ENCODE measurements at regions not wholly inside any gene's neighbourhood (a gene's known extent, or its start where the extent isn't known, plus 50 kb on each side); places are given as distances from the start of the nearest gene placed in this dataset.

DNA sequence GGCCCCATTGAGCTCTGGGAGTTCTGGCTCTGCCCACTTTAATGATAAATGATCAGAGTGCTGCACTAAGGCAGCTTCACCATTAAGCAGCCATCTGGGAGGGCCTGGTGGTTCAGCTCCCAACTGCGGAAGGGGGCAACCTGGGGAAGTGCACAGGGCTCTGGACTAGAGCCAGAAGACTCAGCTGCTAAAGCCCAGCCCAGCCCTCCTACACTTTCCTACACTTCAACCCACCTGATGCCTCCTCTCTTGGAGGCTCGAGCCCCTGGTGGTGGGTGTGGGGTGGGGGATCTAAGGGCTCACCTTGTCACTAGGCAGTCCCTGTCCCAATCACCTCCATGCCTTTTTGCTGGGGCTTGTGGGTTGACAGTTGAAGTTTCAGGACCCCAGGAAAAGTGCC lies 60.6 kb upstream of the ANTXRL start:
- intact Hi-C loops (cut with micrococcal nuclease), result no loop called here
- Mint-ChIP-seq H3K4me3 (ENCODE audit: low read depth) (no peak overlapping the region), H3K36me3 (ENCODE audit: low read depth) (peaks cover 9% of the 10 kb centered on the region), H3K9me3 (peaks cover 6% of the 10 kb centered on the region), H3K4me1 (ENCODE audit: low read depth) (peaks cover 5% of the 10 kb centered on the region), H3K27me3 (ENCODE audit: low read depth) (no peaks in the 10 kb centered on the region), H3K27ac (no peak overlapping the region)
- DNase-seq (ENCODE audit: low spot score), result no peak

DNA sequence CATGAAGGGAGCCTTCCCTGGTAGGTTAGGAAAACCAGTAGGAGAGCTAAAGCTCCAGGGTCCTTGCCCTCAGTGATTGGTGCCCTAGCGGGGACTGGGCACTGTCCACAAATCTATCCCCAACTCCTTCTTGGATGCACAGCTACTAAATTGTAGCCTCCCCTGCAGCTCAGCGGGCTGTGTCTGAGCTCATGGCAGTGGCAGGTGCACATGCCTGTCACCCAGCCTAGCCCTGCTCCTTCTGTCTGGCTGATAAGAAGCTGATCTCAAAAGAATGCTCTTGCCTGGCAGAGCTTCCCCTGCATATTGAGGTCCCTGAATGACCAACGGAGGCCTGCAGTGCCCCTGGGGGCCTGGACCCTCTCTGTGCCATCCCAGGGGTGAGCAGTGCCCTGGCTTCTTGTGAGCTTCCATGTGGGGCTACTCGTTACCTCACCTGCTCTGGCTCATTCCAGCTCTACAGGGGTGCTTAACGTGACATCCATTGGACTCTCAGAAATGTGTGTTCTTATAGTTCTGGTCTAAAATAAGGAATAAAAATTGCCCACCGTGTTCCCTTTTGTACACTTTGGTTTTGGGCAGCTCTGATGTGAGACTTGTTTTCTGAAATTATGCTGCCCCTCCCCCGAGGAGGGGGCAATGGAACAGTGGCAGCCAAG lies 59.8 kb upstream of the ANTXRL start:
- no peaks in the 10 kb centered on the region for H3K27me3 Mint-ChIP-seq (ENCODE audit: low read depth)
- no peak overlapping the region for H3K27ac Mint-ChIP-seq
- peak; percentile 4 for DNase-seq (ENCODE audit: low spot score)
- intact Hi-C loops (cut with micrococcal nuclease), result no loop called here
- peaks cover 11% of the 10 kb centered on the region for H3K36me3 Mint-ChIP-seq (ENCODE audit: low read depth)
- H3K4me1 Mint-ChIP-seq (ENCODE audit: low read depth), result peaks cover 5% of the 10 kb centered on the region
- peaks cover 6% of the 10 kb centered on the region for H3K9me3 Mint-ChIP-seq
- no peak overlapping the region for H3K4me3 Mint-ChIP-seq (ENCODE audit: low read depth)

DNA sequence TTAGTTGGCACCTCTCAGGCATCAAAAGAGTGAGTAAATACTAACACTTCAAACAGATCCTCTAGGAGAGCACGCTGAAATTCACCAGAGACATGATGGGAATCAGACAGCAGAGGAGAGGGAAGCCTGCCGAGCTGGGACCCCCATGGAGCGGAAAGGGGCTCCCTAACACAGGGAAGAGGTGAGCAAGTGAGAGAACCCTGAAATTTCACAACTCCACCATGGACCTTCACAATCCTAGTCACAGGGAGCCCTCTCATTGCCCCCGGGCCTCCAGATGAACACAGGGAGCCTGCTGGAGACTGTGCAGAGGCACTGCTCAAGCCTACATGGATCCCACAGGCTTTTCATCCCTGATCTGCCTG lies 59.2 kb upstream of the ANTXRL start:
- Mint-ChIP-seq H3K4me3 (ENCODE audit: low read depth) (no peak overlapping the region), H3K27ac (no peak overlapping the region), H3K27me3 (ENCODE audit: low read depth) (no peaks in the 10 kb centered on the region), H3K9me3 (peaks cover 6% of the 10 kb centered on the region), H3K36me3 (ENCODE audit: low read depth) (peaks cover 11% of the 10 kb centered on the region), H3K4me1 (ENCODE audit: low read depth) (peaks cover 5% of the 10 kb centered on the region)
- no peak for DNase-seq (ENCODE audit: low spot score)
- intact Hi-C loops (cut with micrococcal nuclease), result no loop called here

DNA sequence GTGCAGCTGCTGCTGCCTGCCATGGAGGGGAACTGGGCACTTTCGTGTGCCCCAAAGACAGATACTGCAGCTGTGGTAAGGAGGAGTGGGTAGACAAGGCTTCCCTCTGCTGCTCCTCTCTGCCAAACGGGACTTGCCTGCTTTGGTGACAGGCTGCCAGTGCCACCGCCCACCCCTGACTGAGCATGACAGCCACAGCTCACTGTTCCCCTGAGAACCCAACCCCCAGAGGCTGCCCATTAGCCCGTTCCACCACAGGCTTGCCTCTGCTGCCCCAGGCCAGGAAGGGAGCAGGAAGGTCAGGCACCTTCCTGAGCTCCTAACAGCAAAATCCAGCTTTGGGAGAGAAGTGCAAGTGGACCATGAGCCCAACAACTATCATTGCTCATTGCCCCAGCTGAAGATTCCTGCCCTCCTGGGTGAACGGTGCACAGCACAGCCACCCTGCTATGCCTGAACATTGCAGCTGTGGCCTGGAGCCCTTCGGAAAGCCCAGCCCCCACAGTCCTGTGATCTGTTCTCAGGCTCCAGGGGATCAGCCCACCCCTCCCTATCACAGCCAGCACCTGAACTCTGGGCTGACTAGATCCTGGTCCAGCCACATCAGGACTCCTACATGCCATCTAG lies 58.7 kb upstream of the ANTXRL start:
- DNase-seq (ENCODE audit: low spot score), result no peak
- Mint-ChIP-seq H3K4me1 (ENCODE audit: low read depth) (peaks cover 5% of the 10 kb centered on the region), H3K36me3 (ENCODE audit: low read depth) (peaks cover 11% of the 10 kb centered on the region), H3K9me3 (peaks cover 6% of the 10 kb centered on the region), H3K27me3 (ENCODE audit: low read depth) (no peaks in the 10 kb centered on the region), H3K27ac (no peak overlapping the region), H3K4me3 (ENCODE audit: low read depth) (no peak overlapping the region)
- intact Hi-C loops (cut with micrococcal nuclease), result no loop called here

DNA sequence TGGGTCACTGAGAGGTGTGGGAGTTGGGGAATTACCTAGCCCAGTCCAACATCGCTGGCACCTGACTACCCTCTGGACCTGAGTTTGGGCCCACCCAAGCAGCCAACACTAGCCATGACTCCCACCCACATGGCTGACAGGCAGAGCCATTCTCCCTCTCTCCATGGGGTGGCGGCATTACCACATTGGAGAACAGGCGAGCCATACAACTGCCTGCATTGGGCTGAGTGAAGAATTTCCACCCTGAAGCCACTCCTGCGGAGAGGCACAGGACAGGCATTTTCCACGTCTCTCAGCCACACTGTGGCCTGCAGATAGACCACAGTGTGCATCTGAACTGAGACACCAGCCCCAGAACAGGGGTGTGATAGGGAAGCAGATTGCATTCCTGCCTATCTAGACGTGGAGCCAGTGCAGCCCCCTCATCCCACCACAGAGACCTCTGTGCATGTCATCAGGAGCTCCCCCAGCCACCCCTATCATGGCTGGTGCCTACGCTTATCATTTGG lies 58.2 kb upstream of the ANTXRL start:
- DNase-seq (ENCODE audit: low spot score), result peak; percentile 28
- intact Hi-C loops (cut with micrococcal nuclease), result no loop called here
- H3K27ac Mint-ChIP-seq, result no peak overlapping the region
- no peak overlapping the region for H3K4me3 Mint-ChIP-seq (ENCODE audit: low read depth)
- H3K4me1 Mint-ChIP-seq (ENCODE audit: low read depth), result peaks cover 5% of the 10 kb centered on the region
- H3K9me3 Mint-ChIP-seq, result peaks cover 6% of the 10 kb centered on the region
- no peaks in the 10 kb centered on the region for H3K27me3 Mint-ChIP-seq (ENCODE audit: low read depth)
- peaks cover 11% of the 10 kb centered on the region for H3K36me3 Mint-ChIP-seq (ENCODE audit: low read depth)

DNA sequence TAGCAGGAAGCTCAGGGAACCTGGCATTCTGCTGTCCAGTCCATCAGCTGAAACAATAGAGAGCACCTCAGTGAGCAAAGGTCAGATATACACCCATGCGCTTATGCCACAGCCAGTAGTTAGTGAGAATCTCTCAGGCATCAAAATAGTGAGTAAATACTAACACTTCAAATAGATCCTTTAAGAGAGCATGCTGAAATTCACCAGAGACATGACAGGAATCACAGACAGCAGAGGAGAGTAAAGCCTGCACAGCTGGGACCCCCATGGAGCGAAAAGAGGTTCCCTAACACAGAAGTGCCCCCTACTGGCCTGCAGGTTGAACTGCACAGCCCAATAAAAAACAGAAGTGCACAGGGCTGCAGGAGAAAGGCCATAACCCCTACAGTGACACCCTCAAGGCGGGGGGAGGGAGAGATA lies 57.6 kb upstream of the ANTXRL start:
- intact Hi-C loops (cut with micrococcal nuclease), result no loop called here
- DNase-seq (ENCODE audit: low spot score), result no peak
- H3K27me3 Mint-ChIP-seq (ENCODE audit: low read depth), result no peaks in the 10 kb centered on the region
- H3K4me1 Mint-ChIP-seq (ENCODE audit: low read depth), result peaks cover 5% of the 10 kb centered on the region
- no peak overlapping the region for H3K4me3 Mint-ChIP-seq (ENCODE audit: low read depth)
- H3K27ac Mint-ChIP-seq, result no peak overlapping the region
- H3K36me3 Mint-ChIP-seq (ENCODE audit: low read depth), result peaks cover 11% of the 10 kb centered on the region
- peaks cover 6% of the 10 kb centered on the region for H3K9me3 Mint-ChIP-seq

DNA sequence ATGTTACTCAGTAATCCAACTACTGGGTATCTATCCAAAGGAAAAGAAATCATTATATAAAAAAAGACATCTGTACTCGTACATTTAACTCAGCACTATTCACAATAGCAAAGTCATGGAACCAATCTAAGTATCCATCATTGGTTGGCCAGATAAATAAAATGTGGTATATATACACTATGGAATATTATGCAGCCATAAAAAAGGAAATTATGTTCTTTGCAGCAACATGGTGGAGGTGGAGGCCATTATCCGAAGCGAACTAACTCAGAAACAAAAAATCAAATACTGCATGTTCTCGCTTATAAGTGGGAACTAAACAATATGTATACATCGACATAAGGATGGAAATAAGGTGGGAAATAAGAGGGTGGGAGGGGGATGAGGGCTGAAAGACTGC lies 56.2 kb upstream of the ANTXRL start:
- DNase-seq (ENCODE audit: low spot score), result no peak
- Mint-ChIP-seq H3K27ac (no peak overlapping the region), H3K36me3 (ENCODE audit: low read depth) (peaks cover 11% of the 10 kb centered on the region), H3K9me3 (peaks cover 6% of the 10 kb centered on the region), H3K4me1 (ENCODE audit: low read depth) (peaks cover 5% of the 10 kb centered on the region), H3K27me3 (ENCODE audit: low read depth) (no peaks in the 10 kb centered on the region), H3K4me3 (ENCODE audit: low read depth) (no peak overlapping the region)
- intact Hi-C loops (cut with micrococcal nuclease), result no loop called here

DNA sequence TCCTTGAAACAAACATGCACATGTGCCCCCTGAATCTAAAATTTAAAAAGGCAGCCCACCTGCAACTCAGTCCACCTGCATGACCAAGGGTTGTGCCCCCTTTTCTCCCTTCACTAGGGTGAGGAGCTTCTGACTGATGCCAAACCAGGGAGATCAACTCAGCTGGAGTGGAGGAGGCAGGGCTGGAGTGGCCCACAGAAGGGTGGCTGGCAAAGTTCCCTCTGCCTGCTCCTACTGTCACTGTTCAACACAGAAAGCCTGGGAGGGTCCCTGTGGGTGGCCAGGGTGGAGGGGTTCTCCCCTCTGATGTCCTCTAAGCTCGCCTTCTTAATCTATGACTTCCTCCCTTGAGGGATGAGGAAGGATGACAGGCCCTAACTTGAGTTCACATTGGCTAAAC lies 55.7 kb upstream of the ANTXRL start:
- Mint-ChIP-seq H3K9me3 (peaks cover 6% of the 10 kb centered on the region), H3K27me3 (ENCODE audit: low read depth) (no peaks in the 10 kb centered on the region), H3K4me3 (ENCODE audit: low read depth) (no peak overlapping the region), H3K4me1 (ENCODE audit: low read depth) (peaks cover 5% of the 10 kb centered on the region), H3K27ac (no peak overlapping the region), H3K36me3 (ENCODE audit: low read depth) (peaks cover 11% of the 10 kb centered on the region)
- intact Hi-C loops (cut with micrococcal nuclease), result no loop called here
- no peak for DNase-seq (ENCODE audit: low spot score)

DNA sequence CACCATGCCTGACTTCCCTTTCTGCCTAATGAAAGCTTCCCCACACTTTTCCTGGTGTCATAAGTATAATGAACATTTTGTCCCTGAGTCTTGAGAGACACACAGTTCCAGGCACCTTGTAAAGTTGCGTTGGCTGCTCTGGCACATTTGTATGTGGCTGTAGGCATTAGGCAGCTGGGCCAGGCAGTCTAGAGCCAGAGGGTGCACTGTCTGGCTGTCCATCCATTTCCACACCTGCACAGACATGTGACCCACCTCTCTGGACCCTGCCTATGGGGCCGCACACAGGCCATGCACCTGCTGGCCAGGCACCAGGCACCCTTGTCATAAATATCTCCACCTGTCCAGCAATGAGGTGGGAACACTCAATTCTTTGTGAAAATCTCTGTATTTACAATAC lies 54.7 kb upstream of the ANTXRL start:
- intact Hi-C loops (cut with micrococcal nuclease), result no loop called here
- Mint-ChIP-seq H3K4me1 (ENCODE audit: low read depth) (peaks cover 5% of the 10 kb centered on the region), H3K4me3 (ENCODE audit: low read depth) (no peak overlapping the region), H3K9me3 (peaks cover 6% of the 10 kb centered on the region), H3K27ac (no peak overlapping the region), H3K36me3 (ENCODE audit: low read depth) (peaks cover 11% of the 10 kb centered on the region), H3K27me3 (ENCODE audit: low read depth) (no peaks in the 10 kb centered on the region)
- no peak for DNase-seq (ENCODE audit: low spot score)

DNA sequence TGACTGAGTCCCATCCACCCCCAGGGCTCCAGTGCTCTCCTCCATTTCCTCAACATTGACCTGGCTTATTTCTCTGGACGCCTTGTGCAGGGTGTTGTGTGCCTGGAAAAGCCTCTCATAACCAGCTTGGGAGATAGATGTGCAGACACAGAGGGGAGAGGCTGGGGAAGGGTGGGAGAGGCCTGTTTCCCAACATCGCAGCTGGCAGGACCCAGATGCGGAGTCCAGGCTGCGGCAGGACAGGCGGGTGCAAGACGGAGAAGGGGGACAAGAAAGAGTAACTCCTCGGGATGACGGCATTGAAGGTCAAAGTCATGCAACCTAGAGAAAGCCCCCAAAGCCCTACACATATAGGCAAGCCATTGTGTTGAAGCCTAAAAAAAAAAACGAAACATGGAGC lies 54.1 kb upstream of the ANTXRL start:
- Mint-ChIP-seq H3K27ac (no peak overlapping the region), H3K27me3 (ENCODE audit: low read depth) (no peaks in the 10 kb centered on the region), H3K4me1 (ENCODE audit: low read depth) (peaks cover 5% of the 10 kb centered on the region), H3K36me3 (ENCODE audit: low read depth) (peaks cover 11% of the 10 kb centered on the region), H3K4me3 (ENCODE audit: low read depth) (no peak overlapping the region), H3K9me3 (peaks cover 6% of the 10 kb centered on the region)
- DNase-seq (ENCODE audit: low spot score), result no peak
- intact Hi-C loops (cut with micrococcal nuclease), result no loop called here

DNA sequence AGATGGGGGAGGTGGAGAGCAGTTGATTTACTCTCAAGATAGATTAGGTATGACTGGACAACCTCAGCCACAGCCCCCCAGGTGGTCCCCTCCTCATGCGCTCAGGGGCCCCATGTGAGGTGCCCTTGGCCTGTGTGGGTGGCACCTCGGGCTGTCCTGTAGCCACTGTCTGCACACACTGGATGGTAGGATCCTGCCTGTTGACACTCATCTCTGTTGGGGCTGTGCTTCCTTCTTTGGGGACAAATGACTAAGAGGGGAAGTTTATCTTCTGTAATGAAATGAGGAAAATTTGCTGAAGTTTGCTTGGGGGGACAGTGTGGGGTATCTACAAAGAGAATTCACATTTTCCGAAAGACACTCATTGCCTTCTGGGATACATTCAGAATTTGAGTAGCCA lies 53.6 kb upstream of the ANTXRL start:
- Mint-ChIP-seq H3K36me3 (ENCODE audit: low read depth) (peaks cover 11% of the 10 kb centered on the region), H3K27ac (no peak overlapping the region), H3K27me3 (ENCODE audit: low read depth) (no peaks in the 10 kb centered on the region), H3K4me3 (ENCODE audit: low read depth) (no peak overlapping the region), H3K4me1 (ENCODE audit: low read depth) (peaks cover 5% of the 10 kb centered on the region), H3K9me3 (peaks cover 6% of the 10 kb centered on the region)
- intact Hi-C loops (cut with micrococcal nuclease), result no loop called here
- no peak for DNase-seq (ENCODE audit: low spot score)

DNA sequence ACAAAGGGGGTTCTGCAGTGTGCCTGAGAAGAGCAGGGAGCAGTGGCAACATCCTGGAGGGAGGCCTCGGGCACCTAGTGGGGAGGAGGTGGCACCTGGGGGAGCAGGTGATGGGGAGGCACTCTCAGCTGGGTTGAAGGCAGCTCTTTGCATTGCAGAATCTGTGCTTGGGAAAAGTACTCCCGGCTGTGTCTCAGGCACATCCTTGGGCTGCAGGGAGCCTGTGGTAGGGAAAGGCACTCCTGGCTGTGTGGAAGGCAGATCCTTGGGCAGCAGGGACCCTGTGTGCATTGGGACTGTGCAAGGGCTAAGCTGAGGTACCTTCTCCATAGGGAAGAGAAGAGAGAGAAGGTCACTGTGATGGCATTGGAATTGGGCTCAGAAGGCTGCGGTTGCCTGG lies 52.8 kb upstream of the ANTXRL start:
- intact Hi-C loops (cut with micrococcal nuclease), result no loop called here
- Mint-ChIP-seq H3K27me3 (ENCODE audit: low read depth) (no peaks in the 10 kb centered on the region), H3K9me3 (peaks cover 6% of the 10 kb centered on the region), H3K27ac (no peak overlapping the region), H3K36me3 (ENCODE audit: low read depth) (peaks cover 17% of the 10 kb centered on the region), H3K4me3 (ENCODE audit: low read depth) (no peak overlapping the region), H3K4me1 (ENCODE audit: low read depth) (peaks cover 5% of the 10 kb centered on the region)
- DNase-seq (ENCODE audit: low spot score), result no peak

DNA sequence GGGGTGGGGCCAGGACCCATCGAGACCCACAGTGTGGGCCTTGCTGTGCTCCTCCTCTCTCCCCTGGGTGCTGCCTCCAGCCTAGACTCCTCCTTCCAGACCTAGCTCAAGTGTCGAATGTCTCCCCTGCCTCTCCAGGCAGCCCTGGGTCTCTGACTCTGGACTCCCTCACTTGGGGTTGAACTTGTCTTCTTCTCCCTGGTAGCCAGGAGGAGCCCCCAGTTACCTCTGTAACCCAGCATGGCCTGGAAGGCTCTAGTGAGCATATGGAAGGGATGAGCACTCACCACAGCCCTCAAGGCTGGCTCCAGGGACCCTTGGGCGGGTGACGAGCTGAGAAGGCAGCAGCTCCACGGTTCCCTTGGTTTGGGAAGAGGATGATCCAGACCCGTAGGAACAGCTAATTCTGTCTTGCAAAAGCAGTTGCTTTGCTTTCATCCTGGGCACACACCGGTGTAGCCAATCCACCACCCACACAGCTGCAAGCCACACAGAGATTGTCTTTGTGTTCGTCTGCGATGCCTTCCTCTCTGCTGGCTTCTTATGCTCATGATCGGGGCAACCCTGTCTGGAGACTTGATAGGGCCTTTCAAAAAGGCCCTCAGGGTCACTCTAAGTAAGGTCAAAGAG lies 52.3 kb upstream of the ANTXRL start:
- intact Hi-C loops (cut with micrococcal nuclease), result no loop called here
- peaks cover 2% of the 10 kb centered on the region for H3K9me3 Mint-ChIP-seq
- H3K4me3 Mint-ChIP-seq (ENCODE audit: low read depth), result no peak overlapping the region
- peak; percentile 7 for DNase-seq (ENCODE audit: low spot score)
- H3K27ac Mint-ChIP-seq, result no peak overlapping the region
- H3K36me3 Mint-ChIP-seq (ENCODE audit: low read depth), result peaks cover 13% of the 10 kb centered on the region
- H3K27me3 Mint-ChIP-seq (ENCODE audit: low read depth), result no peaks in the 10 kb centered on the region
- H3K4me1 Mint-ChIP-seq (ENCODE audit: low read depth), result peaks cover 4% of the 10 kb centered on the region
